Panc1 (cell line): ENCODE measurements at regions not wholly inside any gene's neighbourhood (a gene's known extent, or its start where the extent isn't known, plus 50 kb on each side); places are given as distances from the start of the nearest gene placed in this dataset.

Experiments
- ATAC-seq: fragments of 200-7000 bp; cut with Tn5 transposase; 2 replicates; pipeline ENCODE4 v1.9.1; 2020; ENCODE audit warnings: mild to moderate bottlenecking, moderate library complexity
- BruUV-seq: library from RNA; stranded (reverse); fragments of 400-500 nt; replicated peaks from 2 replicates; lab custom pipeline; 2021; lab: Mats Ljungman, UMichigan
- CTCF ChIA-PET: fragments of 300-600 bp; sonication (Branson Sonifier 250); formaldehyde crosslinking; loops from one replicate; lab custom pipeline; 2022; ENCODE audit warnings: antibody characterized with exemption; lab: Charles Lee
- POLR2A ChIA-PET: fragments of 300-600 bp; sonication (Branson Sonifier 250); formaldehyde crosslinking; loops from one replicate; lab custom pipeline; 2022; ENCODE audit warnings: antibody characterized with exemption; lab: Charles Lee
- DNase-seq: peaks from one replicate; pipeline ENCODE4 v3.0.0-alpha.2; 2010; ENCODE audit warnings: low read depth, low spot score
- H3K27ac ChIP-seq: 2 replicates; pipeline ENCODE4 v1.5.1; 2011; ENCODE audit warnings: mild to moderate bottlenecking, low read length, inconsistent platforms
- H3K27me3 ChIP-seq: fragments of 200-500 bp; sonication (Bioruptor generic); 2 replicates; pipeline ENCODE4 v1.6.0; 2014; ENCODE audit warnings: low read length, inconsistent platforms; ENCODE audit not compliant: control insufficient read depth, insufficient read depth
- H3K36me3 ChIP-seq: fragments of 200-500 bp; sonication (Bioruptor generic); 2 replicates; pipeline ENCODE4 v1.5.1; 2014; ENCODE audit warnings: inconsistent platforms, mild to moderate bottlenecking, low read length, moderate library complexity; ENCODE audit not compliant: control insufficient read depth, insufficient read depth
- H3K4me1 ChIP-seq: 2 replicates; pipeline ENCODE4 v1.5.1; 2011; ENCODE audit warnings: inconsistent platforms, mild to moderate bottlenecking, low read length, moderate library complexity; ENCODE audit not compliant: control insufficient read depth, insufficient read depth
- H3K4me3 ChIP-seq, 2 experiments: 2 replicates each; pipeline ENCODE4 v1.5.1; 2011 to 2012; ENCODE audit warnings: low read depth in 2 of 2, low read length in 2 of 2, mild to moderate bottlenecking in 2 of 2, inconsistent platforms in 1 of 2, moderate library complexity in 1 of 2
- H3K9me3 ChIP-seq: fragments of 200-500 bp; sonication (Bioruptor generic); 2 replicates; pipeline ENCODE4 v1.5.1; 2014; ENCODE audit warnings: low read depth, mild to moderate bottlenecking, inconsistent platforms, low read length, moderate library complexity; ENCODE audit not compliant: control insufficient read depth, insufficient read depth
- POLR2AphosphoS5 ChIP-seq: IDR thresholded peaks from 2 replicates; pipeline ENCODE4 v1.6.1; 2012; ENCODE audit warnings: mild to moderate bottlenecking, low read depth, low read length, moderate library complexity
- REST ChIP-seq, 2 experiments: IDR thresholded peaks; 2 replicates each; pipeline ENCODE4 v1.6.1; 2011 to 2012; ENCODE audit warnings: low read depth in 2 of 2, control low read depth in 1 of 2, low read length in 1 of 2, mild to moderate bottlenecking in 1 of 2, moderate library complexity in 1 of 2; ENCODE audit not compliant: insufficient read depth in 1 of 2
- SIN3A ChIP-seq: IDR thresholded peaks from 2 replicates; pipeline ENCODE4 v1.6.1; 2012; ENCODE audit warnings: low read depth, mild to moderate bottlenecking, low read length, moderate library complexity, borderline replicate concordance; ENCODE audit not compliant: insufficient read depth
- TCF7L2 ChIP-seq: IDR thresholded peaks from 2 replicates; pipeline ENCODE4 v1.6.1; 2011; ENCODE audit warnings: mild to moderate bottlenecking, low read depth, low read length, inconsistent platforms
- in situ Hi-C: cut with HindIII; loops from 2 replicates; pipeline ENCODE4 v1.10.0; 2016; ENCODE audit warnings: low sequenced_read_pairs, low pct_unique_long_range_greater_than_20kb
- intact Hi-C: fragments of 100-400 bp; cut with micrococcal nuclease; formaldehyde crosslinking; loops from one replicate; pipeline ENCODE4 v1.10.0; 2022; ENCODE audit not compliant: unreplicated experiment
- TF ChIP-seq, protein P1 (sequence below): fragments of 450-650 bp; IDR thresholded peaks from 2 replicates; pipeline ENCODE4 v1.5.1; 2017; ENCODE audit warnings: mild to moderate bottlenecking

DNA sequence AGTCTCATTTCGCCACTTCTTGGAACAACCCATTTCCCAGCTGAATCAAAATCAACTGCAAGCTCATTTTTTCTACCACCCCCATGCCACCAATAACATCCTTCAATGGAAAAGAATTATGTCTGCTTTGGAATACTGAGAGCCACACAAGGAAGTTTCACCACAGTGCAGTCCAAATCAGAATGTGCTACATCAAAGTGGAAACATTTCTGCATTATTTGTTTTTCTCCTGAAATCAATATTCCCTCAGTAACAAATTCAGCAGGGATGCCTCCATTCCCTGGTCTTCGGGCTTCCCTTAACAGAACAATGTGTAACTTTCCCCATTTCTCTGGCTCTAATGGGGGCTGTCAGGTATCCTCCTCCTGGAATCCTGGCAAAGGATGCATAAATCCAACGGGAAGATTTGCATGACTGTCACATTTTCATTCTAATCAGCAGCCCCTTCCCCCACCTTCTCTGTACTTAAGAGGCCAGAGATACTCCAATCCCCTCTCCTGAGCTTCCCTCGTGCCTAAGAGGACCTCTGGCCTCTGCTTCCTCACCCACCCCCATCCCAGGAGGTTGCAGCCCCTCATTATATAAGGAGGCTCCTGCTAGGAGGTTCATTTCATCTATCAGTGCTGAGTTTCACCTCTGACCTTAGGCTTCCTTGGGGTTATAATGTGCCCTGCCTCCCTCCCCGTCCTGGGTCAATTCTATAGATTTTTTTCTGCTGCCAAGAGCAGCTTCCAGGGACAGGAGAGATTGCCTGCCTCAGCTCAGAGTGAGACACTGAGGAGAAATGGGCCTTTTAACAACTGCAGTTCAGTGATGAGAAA, 201.1 kb downstream of the OMA1 start:
- intact Hi-C loops (no loop called here), in situ Hi-C loops (no loop called here)

DNA sequence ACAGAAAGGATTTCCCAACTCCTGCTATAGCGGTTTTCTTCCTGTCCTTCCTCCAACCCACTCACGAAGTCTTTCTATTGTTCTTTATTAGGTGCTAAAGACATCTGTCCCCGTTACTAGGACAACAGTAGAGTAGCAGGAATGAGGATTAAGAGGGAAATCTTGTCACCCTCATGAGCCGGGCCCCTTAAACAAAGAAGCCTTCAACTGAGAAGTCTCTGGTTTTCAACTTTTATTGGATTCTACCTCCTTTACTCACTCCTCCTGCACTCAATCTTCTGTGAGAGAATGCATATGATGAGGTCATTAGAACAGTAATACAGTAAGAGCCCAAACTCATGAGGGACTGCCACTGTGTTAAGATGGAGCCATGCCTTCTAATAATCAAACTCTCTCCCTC, 206.3 kb downstream of the OMA1 start:
- H3K36me3 ChIP-seq = no peaks in the 10 kb centered on the region
- intact Hi-C loops = no loop called here
- DNase-seq (no peak), ATAC-seq (no peak)
- H3K27ac ChIP-seq = no peak overlapping the region
- no TSS peak for BruUV-seq
- 0 out of 2 replicates have a peak, but pooled peaks cover 2% of the 10 kb centered on the region for H3K27me3 ChIP-seq
- no peak overlapping the region for H3K4me3 ChIP-seq
- POLR2A ChIA-PET = no interaction called here
- H3K9me3 ChIP-seq = no peaks in the 10 kb centered on the region
- in situ Hi-C loops = no loop called here
- no peaks in the 10 kb centered on the region for H3K4me1 ChIP-seq
- CTCF ChIA-PET = no interaction called here
- TF ChIP-seq, protein P1, sequence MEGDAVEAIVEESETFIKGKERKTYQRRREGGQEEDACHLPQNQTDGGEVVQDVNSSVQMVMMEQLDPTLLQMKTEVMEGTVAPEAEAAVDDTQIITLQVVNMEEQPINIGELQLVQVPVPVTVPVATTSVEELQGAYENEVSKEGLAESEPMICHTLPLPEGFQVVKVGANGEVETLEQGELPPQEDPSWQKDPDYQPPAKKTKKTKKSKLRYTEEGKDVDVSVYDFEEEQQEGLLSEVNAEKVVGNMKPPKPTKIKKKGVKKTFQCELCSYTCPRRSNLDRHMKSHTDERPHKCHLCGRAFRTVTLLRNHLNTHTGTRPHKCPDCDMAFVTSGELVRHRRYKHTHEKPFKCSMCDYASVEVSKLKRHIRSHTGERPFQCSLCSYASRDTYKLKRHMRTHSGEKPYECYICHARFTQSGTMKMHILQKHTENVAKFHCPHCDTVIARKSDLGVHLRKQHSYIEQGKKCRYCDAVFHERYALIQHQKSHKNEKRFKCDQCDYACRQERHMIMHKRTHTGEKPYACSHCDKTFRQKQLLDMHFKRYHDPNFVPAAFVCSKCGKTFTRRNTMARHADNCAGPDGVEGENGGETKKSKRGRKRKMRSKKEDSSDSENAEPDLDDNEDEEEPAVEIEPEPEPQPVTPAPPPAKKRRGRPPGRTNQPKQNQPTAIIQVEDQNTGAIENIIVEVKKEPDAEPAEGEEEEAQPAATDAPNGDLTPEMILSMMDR = no peak
- TF ChIP-seq SIN3A = no peak
- no peak for TF ChIP-seq POLR2AphosphoS5

More for the DNA sequence above, 201.1 kb downstream of the OMA1 start:
- BruUV-seq = no TSS peak
- Histone ChIP-seq H3K9me3 (no peaks in the 10 kb centered on the region), H3K4me3 (no peak overlapping the region), H3K4me1 (no peaks in the 10 kb centered on the region), H3K27ac (no peak overlapping the region), H3K36me3 (no peaks in the 10 kb centered on the region), H3K27me3 (0 out of 2 replicates have a peak, but pooled peaks cover 2% of the 10 kb centered on the region)
- ChIA-PET CTCF (no interaction called here), POLR2A (no interaction called here)
- ATAC-seq (no peak), DNase-seq (no peak)
- TF ChIP-seq TCF7L2 = no peak
- TF ChIP-seq REST (IDR thresholded peaks at IDR 0.05; ENCODE audit: insufficient read depth in 1 of 2, low read depth in 2 of 2, low read length in 1 of 2) = no peak
- TF ChIP-seq, protein P1 = no peak
- TF ChIP-seq SIN3A = no peak
- TF ChIP-seq POLR2AphosphoS5 = no peak
